GM21515 (cell line): ENCODE measurements at regions not wholly inside any gene's neighbourhood (a gene's known extent, or its start where the extent isn't known, plus 50 kb on each side); places are given as distances from the start of the nearest gene placed in this dataset.
"Not testable (repeated sequence)": the region's sequence is repeated elsewhere in the genome, so short reads cannot be mapped to it uniquely, and the experiment has no call there.

Source experiments
- ATAC-seq: cut with Tn5 transposase; IDR thresholded peaks from one replicate; pipeline ENCODE4 v1.9.1; 2021; ENCODE audit not compliant: unreplicated experiment

GRCh38 chr6:67175101-67175500, 1460.0 kb upstream of the ADGRB3 start:
- no peak for ATAC-seq

DNA sequence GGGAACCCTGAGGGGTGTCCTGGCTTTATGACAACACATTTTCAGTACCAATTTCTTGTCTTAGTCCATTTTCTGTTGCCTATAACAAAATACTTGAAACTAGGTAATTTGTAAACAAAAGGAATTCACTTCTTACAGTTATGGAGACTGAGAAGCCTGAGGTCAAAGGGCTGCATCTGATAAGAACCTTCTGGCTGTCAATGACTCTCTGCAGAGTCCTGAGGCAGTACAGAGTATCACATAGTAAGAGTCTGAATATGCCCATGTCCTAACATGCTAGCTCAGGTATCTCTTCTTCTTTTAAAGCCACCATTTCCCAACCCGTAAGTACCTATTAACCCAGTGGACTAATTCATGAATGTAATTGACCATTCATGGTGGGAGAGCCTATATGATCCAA, 1458.6 kb upstream of the EYS start:
- no peak for ATAC-seq

GRCh38 chr6:67160820-67161219, 1453.8 kb upstream of the EYS start:
- no peak for ATAC-seq

- no peak for ATAC-seq
Measured at GRCh38 chr6:67141005-67141404, 1434.0 kb upstream of the EYS start.

DNA sequence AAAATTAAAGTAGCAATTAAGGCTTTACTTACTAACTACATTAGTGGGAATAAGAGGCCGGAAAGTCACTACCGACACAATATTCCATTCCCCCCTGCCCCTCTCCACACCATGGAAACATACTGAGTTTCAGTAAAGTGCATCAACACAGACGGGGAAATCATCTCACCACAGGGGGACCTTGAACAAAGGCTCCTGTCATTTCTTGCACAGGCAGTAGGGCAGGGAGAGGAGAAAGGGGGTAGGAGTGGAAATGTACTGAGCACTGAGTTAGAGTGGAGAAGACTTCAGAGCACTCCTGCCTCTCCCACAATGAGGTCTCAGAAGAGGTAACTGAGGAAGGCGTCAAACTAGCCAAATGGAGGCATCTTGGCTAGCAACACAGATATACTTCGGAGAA, 1426.9 kb upstream of the EYS start:
- ATAC-seq, result no peak

DNA sequence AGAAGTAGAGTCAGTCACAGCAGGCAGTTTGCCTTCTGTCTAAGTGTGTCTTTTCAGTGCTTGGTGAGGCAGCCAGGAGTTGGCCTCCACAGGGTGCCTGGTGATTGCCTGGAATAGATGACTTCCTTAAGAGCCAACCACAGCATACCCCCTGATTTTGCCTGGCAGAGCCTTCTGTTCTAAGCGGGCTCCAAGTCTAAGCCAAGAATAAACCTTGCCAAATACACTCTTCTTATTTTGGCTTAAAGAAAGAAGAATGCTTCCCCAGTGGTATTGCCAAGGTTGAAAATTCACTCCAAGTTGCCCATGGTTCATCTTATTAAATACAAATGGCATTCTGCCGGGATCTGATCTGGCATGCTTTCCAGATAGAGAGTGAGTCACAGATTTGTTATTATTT, 1424.8 kb upstream of the EYS start:
- ATAC-seq, result no peak

DNA sequence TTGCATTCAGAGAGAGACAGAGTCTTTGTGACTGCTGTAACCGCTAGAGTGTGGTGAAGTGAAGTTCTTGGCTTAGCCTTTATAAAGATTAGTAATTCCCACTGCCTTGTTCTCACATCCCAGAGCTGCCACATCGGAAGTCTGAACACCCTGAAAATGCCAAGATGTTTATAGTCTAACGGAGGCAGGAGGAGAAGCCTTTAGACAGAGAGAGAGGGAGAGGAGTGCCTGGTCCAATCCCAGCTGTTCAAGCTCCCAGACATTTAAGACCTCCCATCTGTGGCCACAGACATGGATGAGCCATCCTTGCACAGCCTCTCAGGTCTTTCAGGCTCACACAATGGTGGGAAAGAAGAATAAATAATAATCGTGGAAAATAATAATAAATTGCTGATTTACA, 1422.8 kb upstream of the EYS start:
- no peak for ATAC-seq

GRCh38 chr6:67127041-67127440, 1420.0 kb upstream of the EYS start:
- no peak for ATAC-seq

DNA sequence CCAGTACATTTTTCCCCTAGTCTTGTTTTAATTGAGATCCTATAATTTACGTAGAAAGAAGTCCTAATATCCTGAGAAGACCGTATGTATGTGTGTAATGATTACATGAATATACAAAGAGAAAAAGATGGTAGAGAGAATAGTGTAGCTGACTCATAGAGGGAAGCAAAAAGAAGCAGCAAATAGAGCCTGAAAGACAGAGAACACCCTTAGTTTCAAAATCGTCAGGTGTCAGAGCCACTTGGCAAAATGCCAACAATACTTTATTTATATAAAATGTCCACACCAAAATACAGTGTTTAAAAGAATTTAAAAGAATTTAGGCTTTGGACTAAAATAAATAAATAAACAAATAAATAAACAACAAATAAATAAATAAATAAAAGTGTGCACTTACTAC, 1414.1 kb upstream of the EYS start:
- no peak for ATAC-seq

DNA sequence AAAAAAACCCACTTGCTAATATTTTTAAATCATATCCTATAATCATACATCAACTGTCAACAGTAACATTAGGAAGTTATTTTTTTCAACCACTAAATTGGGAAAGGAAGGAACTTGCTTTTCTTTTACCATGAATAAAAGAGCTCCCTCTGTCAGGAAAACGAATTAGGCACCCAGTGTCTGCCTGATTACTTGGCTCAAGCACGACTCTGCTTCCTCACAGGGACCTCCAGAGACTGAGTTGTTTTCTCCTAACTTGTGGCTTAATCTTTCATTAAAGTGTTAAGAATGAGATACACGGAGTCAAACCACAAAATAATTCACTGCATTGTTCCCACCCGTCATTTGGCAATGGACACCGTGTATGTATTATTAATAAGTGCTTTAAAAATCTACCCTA, 1405.1 kb upstream of the EYS start:
- ATAC-seq, result no peak

DNA sequence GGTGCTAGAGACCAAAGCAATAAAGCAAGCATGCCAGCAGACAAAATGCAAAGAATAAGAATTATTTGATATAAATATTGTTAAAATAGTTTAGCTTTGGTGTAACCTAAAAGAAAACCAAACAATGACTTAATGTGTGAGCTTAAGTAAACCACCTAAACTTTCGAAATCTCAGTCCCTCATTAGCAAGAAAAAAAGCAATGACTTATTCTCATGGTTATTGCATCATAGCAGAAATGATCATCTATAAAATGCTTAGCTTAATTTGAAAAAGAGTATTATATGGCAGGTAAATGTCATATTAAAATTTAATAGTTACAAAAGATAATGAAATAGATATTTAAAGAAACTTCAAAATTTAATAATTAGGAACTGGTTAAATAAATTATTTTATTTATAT, 1395.7 kb upstream of the EYS start:
- no peak for ATAC-seq

DNA sequence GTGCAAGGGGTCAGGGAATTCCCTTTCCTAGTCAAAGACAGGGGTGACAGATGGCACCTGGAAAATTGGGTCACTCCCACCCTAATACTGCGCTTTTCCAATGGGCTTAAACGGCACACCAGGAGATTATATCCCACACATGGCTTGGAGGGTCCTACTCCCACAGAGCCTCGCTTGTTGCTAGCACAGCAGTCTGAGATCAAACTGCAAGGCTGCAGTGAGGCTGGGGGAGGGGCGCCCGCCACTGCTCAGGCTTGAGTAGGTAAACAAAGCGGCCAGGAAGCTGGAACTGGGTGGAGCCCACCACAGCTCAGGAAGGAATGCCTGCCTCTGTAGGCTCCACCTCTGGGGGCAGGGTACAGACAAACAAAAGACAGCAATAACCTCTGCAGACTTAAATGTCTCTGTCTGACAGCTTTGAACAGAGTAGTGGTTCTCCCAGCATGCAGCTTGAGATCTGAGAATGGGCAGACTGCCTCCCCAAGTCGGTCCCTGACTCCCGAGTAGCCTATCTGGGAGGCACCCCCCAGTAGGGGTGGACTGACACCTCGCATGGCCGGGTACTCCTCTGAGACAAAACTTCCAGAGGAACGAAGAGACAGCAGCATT, 1388.7 kb upstream of the EYS start:
- not testable (repeated sequence) for ATAC-seq

GRCh38 chr6:67094431-67094946, 1387.5 kb upstream of the EYS start:
- ATAC-seq, result no peak

- no peak for ATAC-seq
Measured at GRCh38 chr6:67073938-67074337, 1366.9 kb upstream of the EYS start.

DNA sequence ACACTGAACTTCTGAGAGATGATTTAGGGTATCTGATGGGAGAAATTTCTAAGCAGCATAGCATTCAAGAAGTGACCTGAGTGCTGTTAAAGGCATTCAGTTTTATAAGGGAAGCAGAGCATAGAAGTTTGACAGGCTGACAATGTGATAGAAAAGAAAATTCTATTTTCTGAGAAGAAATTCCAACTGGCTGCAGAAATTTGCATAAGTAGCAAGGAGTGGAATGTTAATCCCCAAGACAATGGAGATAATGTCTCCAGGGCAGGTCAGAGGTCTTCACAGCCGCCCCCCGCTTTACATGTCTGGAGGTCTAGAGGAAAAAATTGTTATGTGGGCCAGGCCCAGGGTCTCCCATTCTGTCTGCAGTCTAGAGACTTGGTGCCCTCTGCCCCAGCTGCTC, 1361.8 kb upstream of the EYS start:
- no peak for ATAC-seq

GRCh38 chr6:67064323-67064722, 1357.3 kb upstream of the EYS start:
- ATAC-seq, result no peak

GRCh38 chr6:67047996-67048395, 1341.0 kb upstream of the EYS start:
- ATAC-seq, result no peak

DNA sequence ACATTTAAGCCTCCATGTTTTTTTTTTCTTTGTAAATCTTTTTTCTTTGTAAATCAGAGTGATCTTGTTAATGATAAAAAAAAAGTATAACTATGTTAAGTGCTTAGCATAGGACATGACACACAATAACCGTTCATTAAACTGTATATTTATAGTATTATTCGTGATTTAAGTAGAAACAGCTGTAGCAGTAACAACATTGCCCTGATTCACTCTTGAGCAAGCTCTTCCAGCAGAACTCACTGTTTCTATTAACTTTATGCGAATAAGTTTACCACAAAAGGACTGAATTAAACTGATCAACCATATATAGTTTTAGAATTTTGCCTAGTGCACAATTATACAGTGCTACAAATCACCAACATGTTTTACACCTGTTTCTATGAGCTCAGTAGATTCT, 1338.0 kb upstream of the EYS start:
- ATAC-seq, result no peak

DNA sequence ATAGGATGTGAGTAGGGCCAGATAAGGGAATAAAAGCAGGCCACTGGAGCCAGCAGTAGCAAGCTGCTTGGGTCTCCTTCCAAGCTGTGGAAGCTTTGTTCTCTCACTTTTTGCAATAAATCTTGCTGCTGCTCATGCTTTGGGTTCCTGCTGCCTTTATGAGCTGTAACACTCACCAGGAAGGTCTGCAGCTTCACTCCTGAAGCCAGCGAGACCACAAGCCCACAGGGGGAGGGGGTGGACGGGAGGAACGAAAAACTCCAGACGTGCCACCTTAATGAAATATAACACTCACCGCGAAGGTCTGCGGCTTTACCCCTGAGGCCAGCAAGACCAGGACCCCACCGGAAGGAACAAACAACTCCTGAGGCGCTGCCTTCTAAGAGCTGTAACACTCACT, 1324.4 kb upstream of the EYS start:
- ATAC-seq, result no peak

DNA sequence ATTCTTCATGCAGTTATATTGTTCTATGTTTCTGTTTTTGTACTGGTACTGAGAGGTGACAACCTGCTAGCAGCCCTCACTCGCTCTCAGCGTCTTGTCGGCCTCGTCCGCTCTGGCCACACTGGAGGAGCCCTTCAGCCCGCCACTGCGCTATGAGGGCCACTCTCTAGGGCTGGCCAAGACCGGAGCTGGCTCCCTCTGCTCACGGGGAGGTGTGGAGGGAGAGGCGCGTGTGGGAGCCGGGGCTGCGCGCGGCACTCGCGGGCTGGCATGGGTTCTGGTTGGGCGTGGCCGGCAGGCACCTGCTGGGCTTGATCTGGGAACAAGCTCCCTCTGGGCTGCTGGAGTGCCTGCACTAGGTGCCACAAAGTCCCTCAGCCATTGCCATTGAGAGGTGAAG, 1323.8 kb upstream of the EYS start:
- ATAC-seq, result no peak

- no peak for ATAC-seq
Measured at GRCh38 chr6:67016921-67017460, 1310.0 kb upstream of the EYS start.

GRCh38 chr6:67011441-67011840, 1304.4 kb upstream of the EYS start:
- ATAC-seq, result no peak

GRCh38 chr6:67009818-67010217, 1302.8 kb upstream of the EYS start:
- ATAC-seq, result no peak
